T-cell (primary cell): ENCODE measurements at regions not wholly inside any gene's neighbourhood (a gene's known extent, or its start where the extent isn't known, plus 50 kb on each side); places are given as distances from the start of the nearest gene placed in this dataset.

Experiments used
- ATAC-seq, 4 experiments: fragments of 200-7000 bp in 3 of 4; fragments of 150-1000 bp in 1 of 4; cut with Tn5 transposase; replicated peaks in 1 of 4; 1 replicate in 3 of 4; 2 replicates in 1 of 4; pipeline ENCODE4 v1.10.0; 2021; ENCODE audit warnings: moderate library complexity in 3 of 4, mild to moderate bottlenecking in 2 of 4, moderate number of reproducible peaks in 1 of 4
- CTCF ChIA-PET, 2 donors: fragments of 300-600 bp; sonication (Branson Sonifier 250); formaldehyde crosslinking; loops; one replicate each; lab custom pipeline; 2022; ENCODE audit warnings: antibody characterized with exemption in 2 of 2; lab: Charles Lee
- POLR2A ChIA-PET, 2 donors: fragments of 300-600 bp; sonication (Branson Sonifier 250); formaldehyde crosslinking; loops; one replicate each; lab custom pipeline; 2022; ENCODE audit warnings: antibody characterized with exemption in 2 of 2; lab: Charles Lee
- DNase-seq, 35 experiments: peaks; one replicate each; pipeline versions ENCODE4 v3.0.0 to v3.0.0-alpha.2; 2013 to 2023
- H3K27ac ChIP-seq: one replicate; pipeline ENCODE4 v1.5.1; 2013; ENCODE audit warnings: low read length
- H3K27me3 ChIP-seq, 2 experiments: replicated peaks in 1 of 2; 1 replicate in 1 of 2; 2 replicates in 1 of 2; pipeline versions ENCODE4 v1.6.1 to v1.7.0; 2013; ENCODE audit warnings: low read length in 1 of 2, mixed read lengths in 1 of 2; ENCODE audit not compliant: control insufficient read depth in 2 of 2, insufficient read depth in 2 of 2; ENCODE audit errors: extremely low read depth in 1 of 2
- H3K36me3 ChIP-seq, 2 donors: 1 replicate in 1 of 2; 2 replicates in 1 of 2; pipeline versions ENCODE4 v1.6.1 to v1.7.0; 2013; ENCODE audit warnings: low read length in 1 of 2; ENCODE audit not compliant: control insufficient read depth in 2 of 2, insufficient read depth in 1 of 2; ENCODE audit errors: extremely low read depth in 1 of 2
- H3K4me1 ChIP-seq, 2 experiments: 1 replicate in 1 of 2; 2 replicates in 1 of 2; pipeline versions ENCODE4 v1.6.1 to v1.7.0; 2013; ENCODE audit warnings: low read length in 2 of 2, mixed read lengths in 1 of 2; ENCODE audit not compliant: insufficient read depth in 2 of 2, control insufficient read depth in 1 of 2; ENCODE audit errors: extremely low read depth in 1 of 2
- H3K4me3 ChIP-seq, 2 donors: 1 replicate in 1 of 2; 2 replicates in 1 of 2; pipeline versions ENCODE4 v1.5.1 to v1.7.0; 2013; ENCODE audit warnings: mild to moderate bottlenecking in 2 of 2, low read length in 1 of 2, moderate library complexity in 1 of 2; ENCODE audit not compliant: control insufficient read depth in 1 of 2; ENCODE audit errors: extremely low read depth in 1 of 2
- H3K9me3 ChIP-seq: 2 replicates; pipeline ENCODE4 v1.7.0; 2013
- H3K27ac Mint-ChIP-seq, 2 donors: one replicate each; pipeline ENCODE4 v1.8.0; 2020 to 2021; ENCODE audit warnings: mild to moderate bottlenecking in 2 of 2, mixed read lengths in 2 of 2
- H3K27me3 Mint-ChIP-seq, 2 donors: one replicate each; pipeline ENCODE4 v1.8.0; 2021 to 2022; ENCODE audit warnings: mixed read lengths in 2 of 2
- H3K36me3 Mint-ChIP-seq: one replicate; pipeline ENCODE4 v1.8.0; 2021; ENCODE audit warnings: mixed read lengths
- H3K4me1 Mint-ChIP-seq, 3 donors: one replicate each; pipeline ENCODE4 v1.8.0; 2020 to 2022; ENCODE audit warnings: mixed read lengths in 3 of 3, mild to moderate bottlenecking in 1 of 3
- H3K4me3 Mint-ChIP-seq, 3 donors: one replicate each; pipeline ENCODE4 v1.8.0; 2020 to 2022; ENCODE audit warnings: mild to moderate bottlenecking in 3 of 3, mixed read lengths in 3 of 3, moderate library complexity in 3 of 3
- H3K9me3 Mint-ChIP-seq, 3 donors: one replicate each; pipeline ENCODE4 v1.8.0; 2020 to 2022; ENCODE audit warnings: mixed read lengths in 3 of 3
- WGBS: methylation state at CpG from one replicate; pipeline ENCODE4 v1.1.5; 2013; ENCODE audit warnings: missing lambda C conversion rate; ENCODE audit not compliant: insufficient coverage; 5-methylcytosine and 5-hydroxymethylcytosine counted together

DNA sequence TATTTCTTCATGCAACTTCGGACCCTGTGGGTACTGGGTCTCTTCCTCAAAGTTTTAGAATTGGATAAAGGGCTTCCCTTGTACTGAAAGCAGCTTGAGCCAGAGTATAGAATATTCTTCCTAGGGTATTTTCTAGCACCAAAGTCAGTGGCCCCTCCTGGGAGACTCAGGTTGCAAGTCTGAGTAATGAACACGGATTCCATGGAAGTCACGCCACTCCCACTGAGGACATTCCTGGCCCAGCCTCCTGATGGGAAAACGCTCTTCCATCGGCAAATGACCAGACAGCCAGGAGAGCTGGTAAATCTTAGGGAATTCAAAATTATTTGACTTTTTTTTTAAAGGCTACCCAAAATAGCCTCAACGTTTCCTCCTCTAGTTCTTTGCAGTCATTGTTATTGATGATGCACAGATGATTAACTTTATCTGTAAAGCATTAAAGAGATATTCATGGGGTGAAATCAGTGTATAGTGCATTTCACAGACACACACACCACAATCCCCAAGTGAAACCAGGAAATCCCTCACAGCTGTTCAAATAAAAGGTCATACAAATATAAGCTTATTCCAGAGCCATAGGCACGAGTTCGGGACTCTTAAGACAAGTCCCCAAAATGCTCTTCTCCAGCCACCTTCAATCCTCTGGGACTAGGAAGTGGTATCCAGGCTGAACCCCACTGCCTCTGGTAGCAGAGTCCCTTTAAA, 248.8 kb downstream of the SOD2 start:
- Histone ChIP-seq H3K4me3 (no peak overlapping the region), H3K9me3 (no peaks in the 10 kb centered on the region), H3K27ac (no peak overlapping the region), H3K36me3 (no peaks in the 10 kb centered on the region), H3K4me1 (no peaks in the 10 kb centered on the region), H3K27me3 (peaks cover 0 to 19% of the 10 kb centered on the region in 2 experiments)
- DNase-seq (no peak), ATAC-seq (no peak)
- peaks cover 24 to 42% of the 10 kb centered on the region in 2 donors for H3K27me3 Mint-ChIP-seq
- no peaks in the 10 kb centered on the region for H3K4me1 Mint-ChIP-seq
- no peak overlapping the region for H3K4me3 Mint-ChIP-seq
- 89% methylated on average over 2 of the region's 8 CpGs for WGBS
- H3K27ac Mint-ChIP-seq, result no peak overlapping the region
- POLR2A ChIA-PET, result no interaction called here
- no peaks in the 10 kb centered on the region for H3K9me3 Mint-ChIP-seq
- no peaks in the 10 kb centered on the region for H3K36me3 Mint-ChIP-seq
- CTCF ChIA-PET, result no interaction called here

DNA sequence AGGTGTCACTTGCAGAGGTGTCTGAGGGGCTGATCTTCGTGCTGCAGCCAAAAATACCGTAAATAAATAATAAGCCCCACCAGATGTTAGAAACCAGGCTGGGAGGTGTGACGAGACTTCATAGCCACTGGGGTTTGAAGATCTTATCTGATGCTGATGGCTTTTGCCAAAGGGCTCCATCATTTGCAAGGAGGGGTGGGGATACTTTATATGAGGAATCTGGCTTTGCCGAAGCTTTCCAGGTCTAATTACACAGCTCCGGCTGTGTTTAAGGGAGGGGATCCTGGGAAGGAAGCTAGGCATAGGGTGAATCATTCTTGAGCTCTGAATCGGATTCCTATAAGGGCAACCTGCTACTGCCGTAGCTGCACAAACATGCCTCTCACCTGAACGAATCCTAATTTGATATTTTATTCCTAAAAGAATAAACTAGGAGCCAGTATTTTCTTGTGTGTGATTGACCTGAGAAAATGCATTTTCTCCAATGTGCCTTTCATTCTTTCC, 249.6 kb downstream of the SOD2 start:
- Mint-ChIP-seq H3K4me1 (no peaks in the 10 kb centered on the region), H3K36me3 (no peaks in the 10 kb centered on the region), H3K27me3 (peaks cover 24 to 41% of the 10 kb centered on the region in 2 donors), H3K4me3 (no peak overlapping the region), H3K9me3 (no peaks in the 10 kb centered on the region), H3K27ac (no peak overlapping the region)
- H3K27ac ChIP-seq, result no peak overlapping the region
- WGBS, result no CpG with 5 or more reads among the region's 8 CpGs
- peaks cover 0 to 19% of the 10 kb centered on the region in 2 experiments for H3K27me3 ChIP-seq
- no peaks in the 10 kb centered on the region for H3K9me3 ChIP-seq
- CTCF ChIA-PET, result no interaction called here
- no peaks in the 10 kb centered on the region for H3K4me1 ChIP-seq
- no peaks in the 10 kb centered on the region for H3K36me3 ChIP-seq
- ATAC-seq (no peak), DNase-seq (no peak)
- POLR2A ChIA-PET, result no interaction called here
- no peak overlapping the region for H3K4me3 ChIP-seq

DNA sequence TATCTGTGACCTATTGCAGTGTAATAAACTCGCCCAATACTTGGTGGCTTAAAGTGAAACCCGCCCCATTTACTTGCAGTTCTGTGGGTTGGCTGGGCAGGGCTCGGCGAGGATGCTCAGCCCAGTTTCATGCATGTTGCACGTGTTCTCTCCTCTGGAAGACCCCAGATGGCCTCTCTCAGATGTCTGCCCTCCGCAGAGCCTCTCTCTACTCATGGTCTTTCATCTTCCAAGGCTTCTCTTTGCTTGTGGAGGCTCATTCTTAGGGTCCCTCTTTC, 251.4 kb downstream of the SOD2 start:
- no peaks in the 10 kb centered on the region for H3K9me3 Mint-ChIP-seq
- WGBS, result 66% methylated on average over 6 of the region's 6 CpGs

DNA sequence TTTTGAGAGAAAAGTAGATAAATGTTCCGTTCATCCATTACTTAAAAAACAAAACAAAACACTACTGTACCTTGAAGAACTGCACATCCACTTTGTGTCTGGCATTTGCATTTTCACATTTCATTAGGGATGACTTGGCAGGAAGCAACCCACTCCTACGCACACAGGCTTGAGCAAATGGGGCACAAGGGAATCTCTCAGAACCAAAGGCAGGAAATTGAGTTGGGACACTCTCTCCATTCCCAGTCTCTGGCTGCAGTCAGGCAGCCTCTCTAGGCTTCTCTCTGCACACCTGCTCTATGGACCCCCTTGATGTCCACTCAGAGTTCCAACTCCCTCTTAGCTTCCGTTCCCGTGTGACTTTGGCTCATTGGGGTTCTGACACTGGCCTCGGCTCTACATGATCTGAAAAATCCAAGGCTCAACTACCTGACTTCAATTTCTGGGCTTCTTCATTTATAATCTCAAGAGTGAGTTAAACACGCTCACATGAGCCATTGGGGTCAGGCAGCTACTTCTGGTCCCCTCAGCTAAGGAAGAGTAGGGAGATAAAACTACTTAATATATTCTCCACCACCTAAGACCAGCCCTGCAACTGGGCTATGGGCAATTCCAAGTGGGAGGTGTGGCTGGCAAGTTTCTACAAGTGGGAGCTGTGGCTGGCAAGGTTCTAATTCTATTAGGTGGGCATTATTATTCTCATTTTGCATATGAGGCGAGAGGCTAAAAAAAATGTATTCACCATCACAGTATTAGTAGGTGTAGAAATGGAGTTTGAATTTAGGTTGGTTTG, 251.9 kb downstream of the SOD2 start:
- CTCF ChIA-PET, result no interaction called here
- no peak for ATAC-seq

More for the DNA sequence above, 251.4 kb downstream of the SOD2 start:
- Histone ChIP-seq H3K27ac (no peak overlapping the region), H3K4me1 (no peaks in the 10 kb centered on the region), H3K9me3 (no peaks in the 10 kb centered on the region), H3K27me3 (peaks cover 0 to 23% of the 10 kb centered on the region in 2 experiments), H3K4me3 (no peak overlapping the region), H3K36me3 (no peaks in the 10 kb centered on the region)
- ATAC-seq (no peak), DNase-seq (no peak)
- Mint-ChIP-seq H3K27ac (no peak overlapping the region), H3K4me3 (no peak overlapping the region), H3K4me1 (no peaks in the 10 kb centered on the region), H3K36me3 (no peaks in the 10 kb centered on the region), H3K27me3 (peaks cover 18 to 38% of the 10 kb centered on the region in 2 donors)
- POLR2A ChIA-PET, result no interaction called here
- CTCF ChIA-PET, result no interaction called here

DNA sequence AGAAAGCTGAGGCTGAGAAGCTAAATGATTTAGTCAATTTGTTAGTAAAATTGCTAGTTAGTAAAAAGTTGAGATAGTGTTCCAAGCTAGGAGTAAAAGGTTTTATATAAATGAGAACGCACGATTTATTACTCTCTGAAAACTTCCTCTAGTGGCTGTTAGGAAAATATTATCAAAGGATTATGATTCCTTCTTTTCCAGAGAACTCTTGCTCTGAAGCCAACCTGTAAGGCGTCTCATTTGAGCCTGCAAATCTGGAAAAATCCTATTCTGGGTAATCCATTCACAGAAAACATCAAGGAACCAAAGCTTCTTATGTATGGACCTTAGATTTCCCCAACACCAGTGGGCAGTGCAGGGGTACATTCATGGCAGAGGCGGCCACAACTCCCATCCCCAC, 252.7 kb downstream of the SOD2 start:
- ChIA-PET POLR2A (no interaction called here), CTCF (no interaction called here)
- Mint-ChIP-seq H3K4me3 (no peak overlapping the region), H3K9me3 (no peaks in the 10 kb centered on the region), H3K4me1 (no peaks in the 10 kb centered on the region), H3K36me3 (no peaks in the 10 kb centered on the region), H3K27ac (no peak overlapping the region), H3K27me3 (peaks cover 19 to 43% of the 10 kb centered on the region in 2 donors)
- no peaks in the 10 kb centered on the region for H3K36me3 ChIP-seq
- H3K9me3 ChIP-seq, result no peaks in the 10 kb centered on the region
- H3K4me3 ChIP-seq, result no peak overlapping the region
- no peak for DNase-seq
- ATAC-seq, result no peak
- H3K27ac ChIP-seq, result no peak overlapping the region
- no peaks in the 10 kb centered on the region for H3K4me1 ChIP-seq
- no CpG with 5 or more reads among the region's 4 CpGs for whole genome bisulfite sequencing
- peaks cover 0 to 27% of the 10 kb centered on the region in 2 experiments for H3K27me3 ChIP-seq

More for the DNA sequence above, 251.9 kb downstream of the SOD2 start:
- Mint-ChIP-seq H3K27ac (no peak overlapping the region), H3K4me3 (no peak overlapping the region), H3K4me1 (no peaks in the 10 kb centered on the region), H3K36me3 (no peaks in the 10 kb centered on the region), H3K27me3 (peaks cover 16 to 37% of the 10 kb centered on the region in 2 donors), H3K9me3 (no peaks in the 10 kb centered on the region)
- no peaks in the 10 kb centered on the region for H3K4me1 ChIP-seq
- H3K4me3 ChIP-seq, result no peak overlapping the region
- H3K9me3 ChIP-seq, result no peaks in the 10 kb centered on the region
- POLR2A ChIA-PET, result no interaction called here
- no peak for DNase-seq
- no peak overlapping the region for H3K27ac ChIP-seq
- H3K27me3 ChIP-seq, result peaks cover 0 to 22% of the 10 kb centered on the region in 2 experiments
- 84% methylated on average over 4 of the region's 7 CpGs for WGBS
- H3K36me3 ChIP-seq, result no peaks in the 10 kb centered on the region

DNA sequence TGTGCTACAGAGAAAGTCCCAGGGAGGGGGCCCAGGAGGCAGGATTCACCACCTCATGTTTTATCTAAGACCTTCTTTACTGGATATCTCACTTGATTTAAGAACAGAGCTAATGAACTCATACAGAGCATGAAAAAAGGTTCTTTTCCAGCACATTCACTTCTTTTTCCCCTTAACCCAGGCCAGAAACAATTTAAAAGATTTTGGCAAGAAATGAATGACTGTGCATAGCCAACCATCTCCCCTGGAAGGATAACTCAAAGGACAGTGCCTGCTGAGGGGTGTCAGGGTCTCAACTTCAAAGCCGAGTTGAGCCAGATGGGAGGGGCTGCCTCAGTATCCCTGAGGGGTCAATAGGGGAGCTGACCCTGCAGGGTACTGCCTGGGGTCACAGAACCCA, 253.4 kb downstream of the SOD2 start:
- H3K36me3 Mint-ChIP-seq, result no peaks in the 10 kb centered on the region

More for the DNA sequence above, 253.4 kb downstream of the SOD2 start:
- no peak overlapping the region for H3K4me3 Mint-ChIP-seq
- CTCF ChIA-PET, result no interaction called here
- DNase-seq, result no peak
- Histone ChIP-seq H3K9me3 (no peaks in the 10 kb centered on the region), H3K4me1 (no peaks in the 10 kb centered on the region), H3K27me3 (peaks cover 0 to 31% of the 10 kb centered on the region in 2 experiments), H3K27ac (no peak overlapping the region), H3K4me3 (no peak overlapping the region), H3K36me3 (no peaks in the 10 kb centered on the region)
- peaks cover 0 to 4% (median 4%) of the 10 kb centered on the region in 3 donors for H3K9me3 Mint-ChIP-seq
- no peak for ATAC-seq
- POLR2A ChIA-PET, result interaction anchor here in 1 of 2 donors (0.6 kb wide), 1 partner anchor 87 kb away, joined by 5 read pairs; no protein-coding TSS in a partner anchor
- H3K4me1 Mint-ChIP-seq, result no peaks in the 10 kb centered on the region
- H3K27me3 Mint-ChIP-seq, result peaks cover 19 to 48% of the 10 kb centered on the region in 2 donors
- WGBS, result 75% methylated on average over 1 of the region's 1 CpG
- H3K27ac Mint-ChIP-seq, result no peak overlapping the region
